ENCODE measurements at regions not wholly inside any gene's neighbourhood (a gene's known extent, or its start where the extent isn't known, plus 50 kb on each side); places are given as distances from the start of the nearest gene placed in this dataset.

DNA sequence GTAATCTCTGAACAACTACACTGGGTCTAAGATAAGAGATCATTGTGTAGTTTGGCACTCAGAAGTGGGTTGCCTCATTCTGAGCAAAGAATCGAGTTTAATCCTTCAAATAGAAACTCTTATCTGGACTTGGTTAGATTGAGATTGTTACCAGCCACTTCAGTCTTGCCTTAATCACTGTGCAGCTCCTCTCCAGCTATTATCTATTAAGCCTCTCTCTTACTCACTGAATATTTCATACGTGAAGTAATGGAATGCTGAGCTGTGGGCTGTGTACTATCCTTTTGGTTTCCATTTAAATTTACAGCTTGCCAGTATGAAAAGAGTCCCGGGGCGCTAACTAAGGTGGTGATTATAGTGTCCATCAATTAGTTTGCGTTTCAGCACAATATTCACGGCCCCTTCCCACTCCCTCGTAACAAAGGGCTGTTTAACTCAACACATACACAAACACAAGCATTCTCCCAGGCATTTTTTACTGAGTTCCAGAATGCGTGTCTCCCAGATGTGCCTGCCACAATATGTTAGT lies 65.7 kb upstream of the NCKAP5 start:
- no peaks in the 10 kb centered on the region for H3K36me3 ChIP-seq (ENCODE audit: insufficient read depth)
- H3K9me2 ChIP-seq (ENCODE audit: insufficient read depth) = 0 out of 2 replicates have a peak, but pooled peaks cover 3% of the 10 kb centered on the region
- H3K27ac Mint-ChIP-seq = no peak overlapping the region
- H4K20me1 ChIP-seq (replicated peaks; ENCODE audit: insufficient read depth) = no peaks in the 10 kb centered on the region
- no peak overlapping the region for H3K4me3 Mint-ChIP-seq
- no peak overlapping the region for H3K27ac ChIP-seq (ENCODE audit: low read depth)
- no peaks in the 10 kb centered on the region for H3K36me3 Mint-ChIP-seq (ENCODE audit: low read depth)
- no peaks in the 10 kb centered on the region for H3K27me3 Mint-ChIP-seq (ENCODE audit: insufficient read depth, low read depth, poor library complexity)
- peaks cover 13% of the 10 kb centered on the region for H3K4me1 Mint-ChIP-seq
- DNase-seq (ENCODE audit: low spot score) (no peak), ATAC-seq (no peak)
- no peak overlapping the region for H3K4me2 ChIP-seq
- H3K27me3 ChIP-seq (ENCODE audit: insufficient read depth) = no peaks in the 10 kb centered on the region
- H2AFZ ChIP-seq = no peak overlapping the region
- H3K9me3 Mint-ChIP-seq = no peaks in the 10 kb centered on the region
- no peaks in the 10 kb centered on the region for H3K79me2 ChIP-seq (replicated peaks; ENCODE audit: insufficient read depth)
- H3K4me3 ChIP-seq = no peak overlapping the region
- TF ChIP-seq, protein P1, sequence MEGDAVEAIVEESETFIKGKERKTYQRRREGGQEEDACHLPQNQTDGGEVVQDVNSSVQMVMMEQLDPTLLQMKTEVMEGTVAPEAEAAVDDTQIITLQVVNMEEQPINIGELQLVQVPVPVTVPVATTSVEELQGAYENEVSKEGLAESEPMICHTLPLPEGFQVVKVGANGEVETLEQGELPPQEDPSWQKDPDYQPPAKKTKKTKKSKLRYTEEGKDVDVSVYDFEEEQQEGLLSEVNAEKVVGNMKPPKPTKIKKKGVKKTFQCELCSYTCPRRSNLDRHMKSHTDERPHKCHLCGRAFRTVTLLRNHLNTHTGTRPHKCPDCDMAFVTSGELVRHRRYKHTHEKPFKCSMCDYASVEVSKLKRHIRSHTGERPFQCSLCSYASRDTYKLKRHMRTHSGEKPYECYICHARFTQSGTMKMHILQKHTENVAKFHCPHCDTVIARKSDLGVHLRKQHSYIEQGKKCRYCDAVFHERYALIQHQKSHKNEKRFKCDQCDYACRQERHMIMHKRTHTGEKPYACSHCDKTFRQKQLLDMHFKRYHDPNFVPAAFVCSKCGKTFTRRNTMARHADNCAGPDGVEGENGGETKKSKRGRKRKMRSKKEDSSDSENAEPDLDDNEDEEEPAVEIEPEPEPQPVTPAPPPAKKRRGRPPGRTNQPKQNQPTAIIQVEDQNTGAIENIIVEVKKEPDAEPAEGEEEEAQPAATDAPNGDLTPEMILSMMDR (conservative IDR thresholded peaks at IDR 0.05; ENCODE audit: low read depth in 2 of 2) = no peak
- TF ChIP-seq POLR2AphosphoS5 (IDR thresholded peaks at IDR 0.05; ENCODE audit: low read depth) = no peak
- TF ChIP-seq NANOG (IDR thresholded peaks at IDR 0.05; ENCODE audit: borderline replicate concordance) = no peak
- TF ChIP-seq STAT1 (IDR thresholded peaks at IDR 0.05; ENCODE audit: unreplicated experiment) = no peak
- TF ChIP-seq ZNF331 (CRISPR knock-in tag; IDR thresholded peaks at IDR 0.05; ENCODE audit: low read depth) = no peak
- no peak for TF ChIP-seq EZH2phosphoT487 (IDR thresholded peaks at IDR 0.05; ENCODE audit: unreplicated experiment)
- no peak for TF ChIP-seq JUNB (IDR thresholded peaks at IDR 0.05; ENCODE audit: unreplicated experiment)
- no peak for TF ChIP-seq EZH2 (IDR thresholded peaks at IDR 0.05; ENCODE audit: low read depth, unreplicated experiment)
- TF ChIP-seq ZNF114 (CRISPR knock-in tag; IDR thresholded peaks at IDR 0.05) = no peak
- TF ChIP-seq, protein P2, sequence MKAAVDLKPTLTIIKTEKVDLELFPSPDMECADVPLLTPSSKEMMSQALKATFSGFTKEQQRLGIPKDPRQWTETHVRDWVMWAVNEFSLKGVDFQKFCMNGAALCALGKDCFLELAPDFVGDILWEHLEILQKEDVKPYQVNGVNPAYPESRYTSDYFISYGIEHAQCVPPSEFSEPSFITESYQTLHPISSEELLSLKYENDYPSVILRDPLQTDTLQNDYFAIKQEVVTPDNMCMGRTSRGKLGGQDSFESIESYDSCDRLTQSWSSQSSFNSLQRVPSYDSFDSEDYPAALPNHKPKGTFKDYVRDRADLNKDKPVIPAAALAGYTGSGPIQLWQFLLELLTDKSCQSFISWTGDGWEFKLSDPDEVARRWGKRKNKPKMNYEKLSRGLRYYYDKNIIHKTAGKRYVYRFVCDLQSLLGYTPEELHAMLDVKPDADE (IDR thresholded peaks at IDR 0.05) = no peak
- no peak for TF ChIP-seq CREB1 (CRISPR knock-in tag; IDR thresholded peaks at IDR 0.05; ENCODE audit: low read depth)
- TF ChIP-seq, protein P3, sequence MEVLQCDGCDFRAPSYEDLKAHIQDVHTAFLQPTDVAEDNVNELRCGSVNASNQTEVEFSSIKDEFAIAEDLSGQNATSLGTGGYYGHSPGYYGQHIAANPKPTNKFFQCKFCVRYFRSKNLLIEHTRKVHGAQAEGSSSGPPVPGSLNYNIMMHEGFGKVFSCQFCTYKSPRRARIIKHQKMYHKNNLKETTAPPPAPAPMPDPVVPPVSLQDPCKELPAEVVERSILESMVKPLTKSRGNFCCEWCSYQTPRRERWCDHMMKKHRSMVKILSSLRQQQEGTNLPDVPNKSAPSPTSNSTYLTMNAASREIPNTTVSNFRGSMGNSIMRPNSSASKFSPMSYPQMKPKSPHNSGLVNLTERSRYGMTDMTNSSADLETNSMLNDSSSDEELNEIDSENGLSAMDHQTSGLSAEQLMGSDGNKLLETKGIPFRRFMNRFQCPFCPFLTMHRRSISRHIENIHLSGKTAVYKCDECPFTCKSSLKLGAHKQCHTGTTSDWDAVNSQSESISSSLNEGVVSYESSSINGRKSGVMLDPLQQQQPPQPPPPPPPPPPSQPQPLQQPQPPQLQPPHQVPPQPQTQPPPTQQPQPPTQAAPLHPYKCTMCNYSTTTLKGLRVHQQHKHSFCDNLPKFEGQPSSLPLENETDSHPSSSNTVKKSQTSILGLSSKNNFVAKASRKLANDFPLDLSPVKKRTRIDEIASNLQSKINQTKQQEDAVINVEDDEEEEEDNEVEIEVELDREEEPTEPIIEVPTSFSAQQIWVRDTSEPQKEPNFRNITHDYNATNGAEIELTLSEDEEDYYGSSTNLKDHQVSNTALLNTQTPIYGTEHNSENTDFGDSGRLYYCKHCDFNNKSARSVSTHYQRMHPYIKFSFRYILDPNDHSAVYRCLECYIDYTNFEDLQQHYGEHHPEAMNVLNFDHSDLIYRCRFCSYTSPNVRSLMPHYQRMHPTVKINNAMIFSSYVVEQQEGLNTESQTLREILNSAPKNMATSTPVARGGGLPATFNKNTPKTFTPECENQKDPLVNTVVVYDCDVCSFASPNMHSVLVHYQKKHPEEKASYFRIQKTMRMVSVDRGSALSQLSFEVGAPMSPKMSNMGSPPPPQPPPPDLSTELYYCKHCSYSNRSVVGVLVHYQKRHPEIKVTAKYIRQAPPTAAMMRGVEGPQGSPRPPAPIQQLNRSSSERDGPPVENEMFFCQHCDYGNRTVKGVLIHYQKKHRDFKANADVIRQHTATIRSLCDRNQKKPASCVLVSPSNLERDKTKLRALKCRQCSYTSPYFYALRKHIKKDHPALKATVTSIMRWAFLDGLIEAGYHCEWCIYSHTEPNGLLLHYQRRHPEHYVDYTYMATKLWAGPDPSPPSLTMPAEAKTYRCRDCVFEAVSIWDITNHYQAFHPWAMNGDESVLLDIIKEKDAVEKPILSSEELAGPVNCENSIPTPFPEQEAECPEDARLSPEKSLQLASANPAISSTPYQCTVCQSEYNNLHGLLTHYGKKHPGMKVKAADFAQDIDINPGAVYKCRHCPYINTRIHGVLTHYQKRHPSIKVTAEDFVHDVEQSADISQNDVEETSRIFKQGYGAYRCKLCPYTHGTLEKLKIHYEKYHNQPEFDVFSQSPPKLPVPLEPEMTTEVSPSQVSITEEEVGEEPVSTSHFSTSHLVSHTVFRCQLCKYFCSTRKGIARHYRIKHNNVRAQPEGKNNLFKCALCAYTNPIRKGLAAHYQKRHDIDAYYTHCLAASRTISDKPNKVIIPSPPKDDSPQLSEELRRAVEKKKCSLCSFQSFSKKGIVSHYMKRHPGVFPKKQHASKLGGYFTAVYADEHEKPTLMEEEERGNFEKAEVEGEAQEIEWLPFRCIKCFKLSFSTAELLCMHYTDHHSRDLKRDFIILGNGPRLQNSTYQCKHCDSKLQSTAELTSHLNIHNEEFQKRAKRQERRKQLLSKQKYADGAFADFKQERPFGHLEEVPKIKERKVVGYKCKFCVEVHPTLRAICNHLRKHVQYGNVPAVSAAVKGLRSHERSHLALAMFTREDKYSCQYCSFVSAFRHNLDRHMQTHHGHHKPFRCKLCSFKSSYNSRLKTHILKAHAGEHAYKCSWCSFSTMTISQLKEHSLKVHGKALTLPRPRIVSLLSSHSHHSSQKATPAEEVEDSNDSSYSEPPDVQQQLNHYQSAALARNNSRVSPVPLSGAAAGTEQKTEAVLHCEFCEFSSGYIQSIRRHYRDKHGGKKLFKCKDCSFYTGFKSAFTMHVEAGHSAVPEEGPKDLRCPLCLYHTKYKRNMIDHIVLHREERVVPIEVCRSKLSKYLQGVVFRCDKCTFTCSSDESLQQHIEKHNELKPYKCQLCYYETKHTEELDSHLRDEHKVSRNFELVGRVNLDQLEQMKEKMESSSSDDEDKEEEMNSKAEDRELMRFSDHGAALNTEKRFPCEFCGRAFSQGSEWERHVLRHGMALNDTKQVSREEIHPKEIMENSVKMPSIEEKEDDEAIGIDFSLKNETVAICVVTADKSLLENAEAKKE (CRISPR knock-in tag; IDR thresholded peaks at IDR 0.05) = no peak
- H3F3A ChIP-seq (replicated peaks; ENCODE audit: low read depth) = no peaks in the 10 kb centered on the region
- peaks cover 5% of the 10 kb centered on the region; the same call in 1 of the 2 replicates for H3K4me1 ChIP-seq (ENCODE audit: insufficient read depth)

Data from GM23338 (cell line).